Occipital lobe (tissue), 1 donor: ENCODE measurements at regions not wholly inside any gene's neighbourhood (a gene's known extent, or its start where the extent isn't known, plus 50 kb on each side); places are given as distances from the start of the nearest gene placed in this dataset.
"Not testable (repeated sequence)": the region's sequence is repeated elsewhere in the genome, so short reads cannot be mapped to it uniquely, and the experiment has no call there.

Experiments used
- DNase-seq: peaks from one replicate; lab custom pipeline; 2025; lab: John Stamatoyannopoulos, UW

- DNase-seq = no peak
Observed at GRCh38 chr13:65314008-65314407, 1916.1 kb downstream of the PCDH9 start.

- no peak for DNase-seq
Observed at GRCh38 chr13:65310663-65311328, 1919.3 kb downstream of the PCDH9 start.

GRCh38 chr13:65309906-65310305 is 1920.2 kb downstream of the PCDH9 start:
- DNase-seq = no peak

GRCh38 chr13:65308729-65309128 is 1921.4 kb downstream of the PCDH9 start:
- not testable (repeated sequence) for DNase-seq

GRCh38 chr13:65307056-65307455 is 1923.1 kb downstream of the PCDH9 start:
- DNase-seq = no peak

- DNase-seq = no peak
Observed at GRCh38 chr13:65302691-65303090, 1927.4 kb downstream of the PCDH9 start.

- DNase-seq = no peak
Observed at GRCh38 chr13:65301506-65301905, 1928.6 kb downstream of the PCDH9 start.

- DNase-seq = no peak
Observed at GRCh38 chr13:65300220-65300619, 1929.9 kb downstream of the PCDH9 start.

- no peak for DNase-seq
Observed at GRCh38 chr13:65293530-65294198, 1936.5 kb downstream of the PCDH9 start.

GRCh38 chr13:65292488-65292901 is 1937.6 kb downstream of the PCDH9 start:
- DNase-seq = peak; percentile 17

- no peak for DNase-seq
Observed at GRCh38 chr13:65287405-65287804, 1942.7 kb downstream of the PCDH9 start.

GRCh38 chr13:65275838-65276630 is 1954.1 kb downstream of the PCDH9 start:
- no peak for DNase-seq

- no peak for DNase-seq
Observed at GRCh38 chr13:65275108-65275507, 1955.0 kb downstream of the PCDH9 start.

- DNase-seq = not testable (repeated sequence)
Observed at GRCh38 chr13:65273811-65274420, 1956.2 kb downstream of the PCDH9 start.

GRCh38 chr13:65268009-65268408 is 1962.1 kb downstream of the PCDH9 start:
- no peak for DNase-seq

GRCh38 chr13:65265988-65266387 is 1964.1 kb downstream of the PCDH9 start:
- no peak for DNase-seq

GRCh38 chr13:65264066-65264465 is 1966.1 kb downstream of the PCDH9 start:
- DNase-seq = no peak

- DNase-seq = no peak
Observed at GRCh38 chr13:65260946-65261891, 1968.9 kb downstream of the PCDH9 start.

- DNase-seq = no peak
Observed at GRCh38 chr13:65240773-65241172, 1989.4 kb downstream of the PCDH9 start.

GRCh38 chr13:65236841-65237418 is 1993.2 kb downstream of the PCDH9 start:
- no peak for DNase-seq
